K562 (cell line): ENCODE measurements at regions not wholly inside any gene's neighbourhood (a gene's known extent, or its start where the extent isn't known, plus 50 kb on each side); places are given as distances from the start of the nearest gene placed in this dataset.

ENCODE experiments used
- CREM ChIP-seq: IDR thresholded peaks from 2 replicates; pipeline ENCODE4 v1.6.1; 2014; ENCODE audit warnings: antibody characterized with exemption, low read depth
- CTCF ChIP-seq, 3 experiments: IDR thresholded peaks in 2 of 3; conservative IDR thresholded peaks in 1 of 3; 2 replicates each; pipeline ENCODE4 v1.5.1; 2011 to 2012; ENCODE audit warnings: low read length in 3 of 3, mild to moderate bottlenecking in 3 of 3, control low read depth in 2 of 3, improper control_type of control experiment in 1 of 3, inconsistent platforms in 1 of 3, low read depth in 1 of 3, mixed read lengths in 1 of 3, moderate library complexity in 1 of 3; ENCODE audit not compliant: insufficient read depth in 2 of 3
- HOXB6 ChIP-seq: fragments of 250-450 bp; sonication (Bioruptor Pico); IDR thresholded peaks from 2 replicates; pipeline ENCODE4 v1.5.1; 2022; ENCODE audit warnings: mild to moderate bottlenecking, borderline replicate concordance
- NCOA2 ChIP-seq, 2 experiments: fragments of 450-650 bp; IDR thresholded peaks; 2 replicates each; pipeline ENCODE4 v1.6.1; 2018; ENCODE audit warnings: mild to moderate bottlenecking in 2 of 2, moderate library complexity in 1 of 2; ENCODE audit not compliant: partially characterized antibody in 2 of 2
- NCOA4 ChIP-seq: fragments of 450-650 bp; IDR thresholded peaks from 2 replicates; pipeline ENCODE4 v1.6.1; 2018; ENCODE audit warnings: mild to moderate bottlenecking; ENCODE audit not compliant: partially characterized antibody
- NR1H2 ChIP-seq: sonication (generic); formaldehyde crosslinking; IDR thresholded peaks from 2 replicates; pipeline ENCODE4 v1.4.0; 2020; ENCODE audit warnings: mild to moderate bottlenecking, missing genetic modification reagents
- POLR2AphosphoS5 ChIP-seq: IDR thresholded peaks from 2 replicates; pipeline ENCODE4 v1.6.1; 2011; ENCODE audit warnings: mild to moderate bottlenecking, low read depth, low read length, moderate library complexity; ENCODE audit not compliant: control insufficient read depth, insufficient read depth
- RERE ChIP-seq: sonication (generic); formaldehyde crosslinking; IDR thresholded peaks from 2 replicates; pipeline ENCODE4 v1.8.0; 2023; ENCODE audit warnings: missing genetic modification reagents, mild to moderate bottlenecking, borderline replicate concordance
- RUNX1 ChIP-seq: sonication (generic); IDR thresholded peaks from 2 replicates; pipeline ENCODE4 v1.6.1; 2016; ENCODE audit warnings: antibody characterized with exemption, low read depth
- UBTF ChIP-seq, 2 experiments: IDR thresholded peaks; 2 replicates each; pipeline ENCODE4 v1.6.1; 2012; ENCODE audit warnings: improper control_type of control experiment in 2 of 2, low read depth in 2 of 2, low read length in 2 of 2, borderline replicate concordance in 1 of 2
- ZBTB26 ChIP-seq: fragments of 450-650 bp; formaldehyde crosslinking; IDR thresholded peaks from 2 replicates; pipeline ENCODE4 v1.4.0; 2022; ENCODE audit warnings: missing genetic modification characterization
- ZBTB7A ChIP-seq: IDR thresholded peaks from 2 replicates; pipeline ENCODE4 v1.6.1; 2011; ENCODE audit warnings: low read depth, mild to moderate bottlenecking, low read length, moderate library complexity, borderline replicate concordance; ENCODE audit not compliant: control insufficient read depth
- ZNF124 ChIP-seq: sonication (generic); formaldehyde crosslinking; IDR thresholded peaks from 2 replicates; pipeline ENCODE4 v1.8.1; 2022; ENCODE audit warnings: missing genetic modification reagents

GRCh38 chr5:133844836-133845235 is 123.6 kb downstream of the C5orf15 start:
- no peak for TF ChIP-seq NCOA2 (IDR thresholded peaks at IDR 0.05; ENCODE audit: partially characterized antibody in 2 of 2)
- no peak for TF ChIP-seq CTCF (IDR thresholded peaks at IDR 0.05 in 2 of 3, conservative IDR thresholded peaks at IDR 0.05 in 1 of 3; ENCODE audit: insufficient read depth in 2 of 3, low read depth in 1 of 3, low read length in 3 of 3)
- no peak for TF ChIP-seq CREM
- no peak for TF ChIP-seq NCOA4
- TF ChIP-seq HOXB6 (CRISPR knock-in tag): no peak
- TF ChIP-seq UBTF (IDR thresholded peaks at IDR 0.05; ENCODE audit: borderline replicate concordance in 1 of 2, low read depth in 2 of 2, low read length in 2 of 2): no peak
- TF ChIP-seq RERE: no peak
- no peak for TF ChIP-seq ZNF124 (CRISPR knock-in tag)
- TF ChIP-seq POLR2AphosphoS5: no peak
- no peak for TF ChIP-seq ZBTB7A
- no peak for TF ChIP-seq NR1H2 (CRISPR knock-in tag)
- no peak for TF ChIP-seq RUNX1
- TF ChIP-seq ZBTB26 (CRISPR knock-in tag): no peak
